Neutrophil (primary cell): ENCODE measurements at regions not wholly inside any gene's neighbourhood (a gene's known extent, or its start where the extent isn't known, plus 50 kb on each side); places are given as distances from the start of the nearest gene placed in this dataset.

Source experiments
- H3K27ac ChIP-seq: fragments of 200-600 bp; sonication (generic); 2 replicates; pipeline ENCODE4 v1.5.1; 2016; ENCODE audit warnings: mild to moderate bottlenecking, moderate library complexity
- H3K27me3 ChIP-seq: fragments of 200-600 bp; sonication (generic); 2 replicates; pipeline ENCODE4 v1.6.0; 2016; ENCODE audit warnings: mild to moderate bottlenecking
- H3K36me3 ChIP-seq: fragments of 200-600 bp; sonication (generic); 2 replicates; pipeline ENCODE4 v1.5.1; 2017
- H3K4me1 ChIP-seq, 2 experiments: fragments of 200-600 bp in 1 of 2; sonication (generic) in 1 of 2; 1 replicate in 1 of 2; 2 replicates in 1 of 2; pipeline versions ENCODE4 v1.5.1 to v1.6.1; 2013 to 2016; ENCODE audit warnings: low read depth in 1 of 2, low read length in 1 of 2, mild to moderate bottlenecking in 1 of 2, moderate library complexity in 1 of 2; ENCODE audit not compliant: control insufficient read depth in 1 of 2, insufficient read depth in 1 of 2
- H3K4me3 ChIP-seq, 2 experiments: fragments of 200-600 bp in 1 of 2; sonication (generic) in 1 of 2; 1 replicate in 1 of 2; 2 replicates in 1 of 2; pipeline ENCODE4 v1.5.1; 2013 to 2016; ENCODE audit warnings: low read depth in 1 of 2, low read length in 1 of 2, mild to moderate bottlenecking in 1 of 2, moderate library complexity in 1 of 2
- H3K9me3 ChIP-seq: fragments of 200-600 bp; sonication (generic); 2 replicates; pipeline ENCODE4 v1.5.1; 2016
- CTCF ChIP-seq: fragments of 200-600 bp; sonication (generic); IDR thresholded peaks from 2 replicates; pipeline ENCODE4 v1.5.1; 2016; ENCODE audit warnings: antibody characterized with exemption

- Histone ChIP-seq H3K27me3 (no peaks in the 10 kb centered on the region), H3K36me3 (no peaks in the 10 kb centered on the region)
Observed at GRCh38 chr5:37996918-37997317, 157.1 kb upstream of the GDNF start.

GRCh38 chr5:37994729-37995128 lies 154.9 kb upstream of the GDNF start:
- no peak overlapping the region for H3K27ac ChIP-seq
- no peaks in the 10 kb centered on the region for H3K27me3 ChIP-seq
- no peak overlapping the region for H3K4me3 ChIP-seq
- H3K4me1 ChIP-seq = no peaks in the 10 kb centered on the region
- H3K9me3 ChIP-seq = no peaks in the 10 kb centered on the region
- H3K36me3 ChIP-seq = no peaks in the 10 kb centered on the region
- no peak for TF ChIP-seq CTCF

More at GRCh38 chr5:37996918-37997317, 157.1 kb upstream of the GDNF start:
- no peak overlapping the region for H3K27ac ChIP-seq
- H3K4me1 ChIP-seq = no peaks in the 10 kb centered on the region
- no peak for TF ChIP-seq CTCF
- H3K9me3 ChIP-seq = no peaks in the 10 kb centered on the region
- H3K4me3 ChIP-seq = no peak overlapping the region

- no peak for TF ChIP-seq CTCF
- H3K36me3 ChIP-seq = no peaks in the 10 kb centered on the region
Observed at GRCh38 chr5:37991301-37992299, 151.8 kb upstream of the GDNF start.

GRCh38 chr5:37989884-37990283 lies 150.0 kb upstream of the GDNF start:
- Histone ChIP-seq H3K36me3 (no peaks in the 10 kb centered on the region), H3K4me3 (no peak overlapping the region), H3K9me3 (no peaks in the 10 kb centered on the region), H3K27me3 (no peaks in the 10 kb centered on the region), H3K27ac (no peak overlapping the region), H3K4me1 (no peaks in the 10 kb centered on the region)
- no peak for TF ChIP-seq CTCF

More at GRCh38 chr5:37991301-37992299, 151.8 kb upstream of the GDNF start:
- Histone ChIP-seq H3K4me1 (no peaks in the 10 kb centered on the region), H3K27me3 (no peaks in the 10 kb centered on the region), H3K9me3 (no peaks in the 10 kb centered on the region), H3K27ac (no peak overlapping the region), H3K4me3 (no peak overlapping the region)

GRCh38 chr5:37988454-37989046 lies 148.7 kb upstream of the GDNF start:
- no peak for TF ChIP-seq CTCF

More at GRCh38 chr5:37988454-37989046, 148.7 kb upstream of the GDNF start:
- no peaks in the 10 kb centered on the region for H3K9me3 ChIP-seq
- H3K27me3 ChIP-seq = no peaks in the 10 kb centered on the region
- H3K27ac ChIP-seq = no peak overlapping the region
- H3K4me3 ChIP-seq = no peak overlapping the region
- no peaks in the 10 kb centered on the region for H3K4me1 ChIP-seq
- no peaks in the 10 kb centered on the region for H3K36me3 ChIP-seq
